M059J (cell line): ENCODE measurements at regions not wholly inside any gene's neighbourhood (a gene's known extent, or its start where the extent isn't known, plus 50 kb on each side); places are given as distances from the start of the nearest gene placed in this dataset.
"Not testable (repeated sequence)": the region's sequence is repeated elsewhere in the genome, so short reads cannot be mapped to it uniquely, and the experiment has no call there.

Source experiments
- DNase-seq: peaks from one replicate; pipeline ENCODE4 v3.0.0-alpha.2; 2012; ENCODE audit warnings: low read depth

GRCh38 chr10:63675171-63675570 lies 154.0 kb downstream of the REEP3 start:
- DNase-seq: no peak

GRCh38 chr10:63677001-63677400 lies 155.8 kb downstream of the REEP3 start:
- no peak for DNase-seq

GRCh38 chr10:63680545-63680944 lies 159.3 kb downstream of the REEP3 start:
- not testable (repeated sequence) for DNase-seq

- DNase-seq: peak; percentile 60
Measured at GRCh38 chr10:63681993-63682697, 160.9 kb downstream of the REEP3 start.

GRCh38 chr10:63682698-63683052 lies 161.5 kb downstream of the REEP3 start:
- DNase-seq: not testable (repeated sequence)

- DNase-seq: no peak
Measured at GRCh38 chr10:63683223-63683622, 162.0 kb downstream of the REEP3 start.

- no peak for DNase-seq
Measured at GRCh38 chr10:63683686-63684085, 162.5 kb downstream of the REEP3 start.

- no peak for DNase-seq
Measured at GRCh38 chr10:63684257-63684936, 163.2 kb downstream of the REEP3 start.

GRCh38 chr10:63689768-63690167 lies 168.6 kb downstream of the REEP3 start:
- no peak for DNase-seq

GRCh38 chr10:63692220-63692896 lies 171.2 kb downstream of the REEP3 start:
- no peak for DNase-seq

GRCh38 chr10:63693021-63693420 lies 171.8 kb downstream of the REEP3 start:
- not testable (repeated sequence) for DNase-seq

- DNase-seq: no peak
Measured at GRCh38 chr10:63696205-63696604, 175.0 kb downstream of the REEP3 start.

GRCh38 chr10:63697956-63698786 lies 177.0 kb downstream of the REEP3 start:
- DNase-seq: no peak

GRCh38 chr10:63698787-63699150 lies 177.6 kb downstream of the REEP3 start:
- no peak for DNase-seq

GRCh38 chr10:63699785-63700613 lies 178.8 kb downstream of the REEP3 start:
- DNase-seq: peak; percentile 98

GRCh38 chr10:63700631-63701156 lies 179.5 kb downstream of the REEP3 start:
- DNase-seq: peak; percentile 66

GRCh38 chr10:63702092-63702491 lies 180.9 kb downstream of the REEP3 start:
- no peak for DNase-seq

GRCh38 chr10:63703113-63703670 lies 182.0 kb downstream of the REEP3 start:
- no peak for DNase-seq

GRCh38 chr10:63703740-63704345 lies 182.6 kb downstream of the REEP3 start:
- DNase-seq: no peak

- DNase-seq: peak; percentile 99
Measured at GRCh38 chr10:63707254-63707910, 186.2 kb downstream of the REEP3 start.
